ENCODE measurements at regions not wholly inside any gene's neighbourhood (a gene's known extent, or its start where the extent isn't known, plus 50 kb on each side); places are given as distances from the start of the nearest gene placed in this dataset.

DNA sequence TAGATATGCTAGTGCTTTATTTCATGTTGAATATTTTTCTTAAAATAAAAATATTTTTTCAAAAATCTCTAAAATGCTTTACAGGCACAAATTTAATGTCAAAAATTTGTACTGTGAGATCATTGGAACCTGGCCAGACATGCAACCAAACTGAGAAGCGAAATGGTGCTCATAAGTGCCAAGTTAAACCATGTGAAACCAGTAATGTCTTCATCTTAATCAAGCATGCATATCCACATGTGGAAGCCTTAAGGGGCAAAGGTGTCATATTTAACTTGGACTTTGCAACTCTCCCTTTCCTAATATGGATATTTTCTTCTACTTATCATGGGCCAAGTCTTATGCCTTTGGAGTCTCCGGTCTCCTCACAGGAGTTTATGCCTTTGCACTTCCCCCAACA lies 208.9 kb upstream of the COL8A1 start:
- no peak for TF ChIP-seq POLR2AphosphoS5 (IDR thresholded peaks at IDR 0.05; ENCODE audit: low read depth, low read length)
- TF ChIP-seq POLR2A (IDR thresholded peaks at IDR 0.05; ENCODE audit: low read depth, low read length) = no peak

Measured in GM12892 (cell line).